Tibial nerve (tissue), 4 donors: ENCODE measurements at regions not wholly inside any gene's neighbourhood (a gene's known extent, or its start where the extent isn't known, plus 50 kb on each side); places are given as distances from the start of the nearest gene placed in this dataset.

Experiments used
- EP300 ChIP-seq, 2 donors: sonication (generic); formaldehyde crosslinking; IDR thresholded peaks; one replicate each; pipeline ENCODE4 v1.6.1; 2017; ENCODE audit warnings: antibody characterized with exemption in 2 of 2, mild to moderate bottlenecking in 1 of 2
- POLR2A ChIP-seq, 2 donors: fragments of 450-650 bp; IDR thresholded peaks; one replicate each; pipeline ENCODE4 v1.6.1; 2017; ENCODE audit warnings: antibody characterized with exemption in 2 of 2, mild to moderate bottlenecking in 2 of 2, moderate library complexity in 2 of 2
- TF ChIP-seq, protein P1 (sequence below), 5 experiments: fragments of 200-600 bp in 3 of 5; fragments of 450-650 bp in 2 of 5; sonication (generic) in 3 of 5; IDR thresholded peaks; one replicate each; pipeline ENCODE4 v1.5.1; 2016 to 2019; ENCODE audit warnings: antibody characterized with exemption in 5 of 5, mild to moderate bottlenecking in 3 of 5, moderate library complexity in 2 of 5

DNA sequence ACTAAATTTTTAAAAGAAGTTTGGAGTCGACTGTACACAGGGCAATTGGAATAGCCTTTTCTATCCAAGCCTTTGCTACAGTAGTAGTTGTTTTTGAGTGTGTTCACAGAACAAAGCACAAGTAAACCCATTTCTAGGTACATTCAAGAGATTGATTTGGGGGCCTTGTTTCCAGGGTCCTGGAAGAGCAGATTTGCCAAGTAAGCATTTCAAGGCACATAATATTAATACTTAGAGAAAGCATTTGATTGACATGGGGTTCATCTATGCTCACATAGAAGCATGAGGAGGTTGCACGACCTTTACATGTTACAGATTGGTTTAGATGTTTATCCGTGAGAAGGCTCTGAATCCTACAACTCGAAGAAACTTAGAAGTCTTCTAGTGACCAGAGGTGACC is 324.1 kb downstream of the MYCN start:
- TF ChIP-seq, protein P1, sequence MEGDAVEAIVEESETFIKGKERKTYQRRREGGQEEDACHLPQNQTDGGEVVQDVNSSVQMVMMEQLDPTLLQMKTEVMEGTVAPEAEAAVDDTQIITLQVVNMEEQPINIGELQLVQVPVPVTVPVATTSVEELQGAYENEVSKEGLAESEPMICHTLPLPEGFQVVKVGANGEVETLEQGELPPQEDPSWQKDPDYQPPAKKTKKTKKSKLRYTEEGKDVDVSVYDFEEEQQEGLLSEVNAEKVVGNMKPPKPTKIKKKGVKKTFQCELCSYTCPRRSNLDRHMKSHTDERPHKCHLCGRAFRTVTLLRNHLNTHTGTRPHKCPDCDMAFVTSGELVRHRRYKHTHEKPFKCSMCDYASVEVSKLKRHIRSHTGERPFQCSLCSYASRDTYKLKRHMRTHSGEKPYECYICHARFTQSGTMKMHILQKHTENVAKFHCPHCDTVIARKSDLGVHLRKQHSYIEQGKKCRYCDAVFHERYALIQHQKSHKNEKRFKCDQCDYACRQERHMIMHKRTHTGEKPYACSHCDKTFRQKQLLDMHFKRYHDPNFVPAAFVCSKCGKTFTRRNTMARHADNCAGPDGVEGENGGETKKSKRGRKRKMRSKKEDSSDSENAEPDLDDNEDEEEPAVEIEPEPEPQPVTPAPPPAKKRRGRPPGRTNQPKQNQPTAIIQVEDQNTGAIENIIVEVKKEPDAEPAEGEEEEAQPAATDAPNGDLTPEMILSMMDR (IDR thresholded peaks at IDR 0.05), result no peak
- no peak for TF ChIP-seq EP300 (IDR thresholded peaks at IDR 0.05)
- no peak for TF ChIP-seq POLR2A (IDR thresholded peaks at IDR 0.05)
